ENCODE measurements at regions not wholly inside any gene's neighbourhood (a gene's known extent, or its start where the extent isn't known, plus 50 kb on each side); places are given as distances from the start of the nearest gene placed in this dataset.
"Not testable (repeated sequence)": the region's sequence is repeated elsewhere in the genome, so short reads cannot be mapped to it uniquely, and the experiment has no call there.

GRCh38 chr9:136599074-136599531 is 53.3 kb upstream of the NOTCH1 start:
- H3K4me3 ChIP-seq, result no peak overlapping the region
- DNase-seq (no peak), ATAC-seq (no peak)
- no peak overlapping the region for H3K27ac ChIP-seq
- H3K4me1 ChIP-seq, result no peaks in the 10 kb centered on the region
- no peaks in the 10 kb centered on the region for H3K27me3 ChIP-seq
- intact Hi-C loops (cut with DNase I), result no loop called here
- H3K9me3 ChIP-seq, result no peaks in the 10 kb centered on the region
- H3K36me3 ChIP-seq, result no peaks in the 10 kb centered on the region
- TF ChIP-seq CTCF (IDR thresholded peaks at IDR 0.05), result no peak

GRCh38 chr9:136598390-136599073 is 52.7 kb upstream of the NOTCH1 start:
- H3K4me3 ChIP-seq; H3K9me3 ChIP-seq; H3K4me1 ChIP-seq; ATAC-seq; H3K36me3 ChIP-seq; H3K27ac ChIP-seq; intact Hi-C loops (cut with DNase I); H3K27me3 ChIP-seq; DNase-seq: not testable (repeated sequence)

GRCh38 chr9:136597965-136598364 is 52.1 kb upstream of the NOTCH1 start:
- no peak for ATAC-seq
- TF ChIP-seq CTCF (IDR thresholded peaks at IDR 0.05), result no peak
- no peaks in the 10 kb centered on the region for H3K9me3 ChIP-seq
- intact Hi-C loops (cut with DNase I), result no loop called here
- no peak overlapping the region for H3K27ac ChIP-seq
- no peaks in the 10 kb centered on the region for H3K27me3 ChIP-seq
- H3K36me3 ChIP-seq, result no peaks in the 10 kb centered on the region
- H3K4me3 ChIP-seq, result no peak overlapping the region
- no peak for DNase-seq
- H3K4me1 ChIP-seq, result no peaks in the 10 kb centered on the region

GRCh38 chr9:136597141-136597885 is 51.5 kb upstream of the NOTCH1 start:
- no peak for ATAC-seq
- no peaks in the 10 kb centered on the region for H3K27me3 ChIP-seq

GRCh38 chr9:136596630-136597031 is 50.8 kb upstream of the NOTCH1 start:
- Histone ChIP-seq H3K36me3 (no peaks in the 10 kb centered on the region), H3K4me1 (no peaks in the 10 kb centered on the region), H3K27me3 (no peaks in the 10 kb centered on the region), H3K27ac (no peak overlapping the region), H3K4me3 (no peak overlapping the region), H3K9me3 (no peaks in the 10 kb centered on the region)
- intact Hi-C loops (cut with DNase I), result no loop called here
- no peak for DNase-seq
- ATAC-seq, result no peak
- no peak for TF ChIP-seq CTCF (IDR thresholded peaks at IDR 0.05)

More at GRCh38 chr9:136597141-136597885, 51.5 kb upstream of the NOTCH1 start:
- DNase-seq, result no peak
- Histone ChIP-seq H3K4me1 (no peaks in the 10 kb centered on the region), H3K9me3 (no peaks in the 10 kb centered on the region), H3K4me3 (no peak overlapping the region), H3K27ac (no peak overlapping the region), H3K36me3 (no peaks in the 10 kb centered on the region)
- intact Hi-C loops (cut with DNase I), result no loop called here
- TF ChIP-seq CTCF (IDR thresholded peaks at IDR 0.05), result no peak

GRCh38 chr9:136596217-136596616 is 50.4 kb upstream of the NOTCH1 start:
- no peaks in the 10 kb centered on the region for H3K9me3 ChIP-seq
- H3K4me1 ChIP-seq, result peaks cover 3% of the 10 kb centered on the region
- no peak for TF ChIP-seq CTCF (IDR thresholded peaks at IDR 0.05)
- no peak for DNase-seq
- H3K36me3 ChIP-seq, result no peaks in the 10 kb centered on the region
- no peak overlapping the region for H3K27ac ChIP-seq
- ATAC-seq, result no peak
- no peaks in the 10 kb centered on the region for H3K27me3 ChIP-seq
- H3K4me3 ChIP-seq, result no peak overlapping the region
- intact Hi-C loops (cut with DNase I), result no loop called here

Measured in upper lobe of right lung (tissue), 1 donor.